ENCODE measurements at regions not wholly inside any gene's neighbourhood (a gene's known extent, or its start where the extent isn't known, plus 50 kb on each side); places are given as distances from the start of the nearest gene placed in this dataset.

- H3K79me2 ChIP-seq (ENCODE audit: control insufficient read depth, insufficient read depth, low read length) = no peaks in the 10 kb centered on the region
- WGBS (ENCODE audit: insufficient coverage, insufficient replicate concordance, low lambda C conversion rate, missing lambda C conversion rate) = 64% methylated on average over 3 of the region's 3 CpGs
- DNase-seq (ENCODE audit: low read depth, low spot score) (no peak), ATAC-seq (no peak), FAIRE-seq (no peak)
- no peaks in the 10 kb centered on the region for H3K9me3 ChIP-seq (replicated peaks; ENCODE audit: control insufficient read depth, insufficient read depth, low read length)
- no peaks in the 10 kb centered on the region for H3K4me1 ChIP-seq (ENCODE audit: control insufficient read depth, insufficient read depth, low read length)
- no peak overlapping the region for H2AFZ ChIP-seq (ENCODE audit: control insufficient read depth, low read depth, low read length)
- H3K27me3 ChIP-seq (replicated peaks in 1 of 2; ENCODE audit: control insufficient read depth in 2 of 2, insufficient read depth in 2 of 2, low read length in 1 of 2) = no peaks in the 10 kb centered on the region
- POLR2A ChIA-PET = no interaction called here
- SMC1A ChIA-PET (ENCODE audit: uncharacterized antibody, unreplicated experiment) = no interaction called here
- H3K4me3 ChIP-seq = no peak overlapping the region
- CTCF ChIA-PET = interaction anchor here (0.6 kb wide), 1 partner anchor 366 kb away, joined by 3 read pairs; no protein-coding TSS in a partner anchor
- no peak overlapping the region for H3K4me2 ChIP-seq (ENCODE audit: control insufficient read depth, insufficient read depth)
- RAD21 ChIA-PET (ENCODE audit: unreplicated experiment) = no interaction called here
- BruUV-seq (replicated peaks) = no TSS peak
- H4K20me1 ChIP-seq (ENCODE audit: control insufficient read depth, insufficient read depth) = no peaks in the 10 kb centered on the region
- no peak overlapping the region for H3K27ac ChIP-seq (ENCODE audit: control insufficient read depth, insufficient read depth)
- H3K36me3 ChIP-seq (ENCODE audit: control insufficient read depth in 2 of 2, insufficient read depth in 2 of 2, low read length in 1 of 2) = no peaks in the 10 kb centered on the region
- no peak overlapping the region for H3K9ac ChIP-seq (ENCODE audit: control insufficient read depth, insufficient read depth, low read length)
- intact Hi-C loops (cut with micrococcal nuclease; ENCODE audit: unreplicated experiment) (no loop called here), in situ Hi-C loops (cut with MboI) (no loop called here)
- TF ChIP-seq CEBPZ (IDR thresholded peaks at IDR 0.05; ENCODE audit: low read depth, low read length) (no peak), NR2C1 (IDR thresholded peaks at IDR 0.05) (no peak), HSF1 (IDR thresholded peaks at IDR 0.05; ENCODE audit: low read depth, low read length) (no peak), NFIC (IDR thresholded peaks at IDR 0.05; ENCODE audit: low read depth, low read length) (no peak), CUX1 (IDR thresholded peaks at IDR 0.05; ENCODE audit: insufficient replicate concordance, low read depth, low read length) (no peak), PML (IDR thresholded peaks at IDR 0.05; ENCODE audit: low read length) (no peak), ZNF24 (IDR thresholded peaks at IDR 0.05) (no peak), SMC3 (IDR thresholded peaks at IDR 0.05; ENCODE audit: borderline replicate concordance, low read length) (no peak), BCL3 (IDR thresholded peaks at IDR 0.05; ENCODE audit: borderline replicate concordance, insufficient read depth, low read depth, low read length, poor library complexity, severe bottlenecking) (no peak), ZZZ3 (IDR thresholded peaks at IDR 0.05; ENCODE audit: control insufficient read depth, insufficient read length, low read depth) (no peak), YBX1 (IDR thresholded peaks at IDR 0.05) (no peak), EZH2 (IDR thresholded peaks at IDR 0.05; ENCODE audit: borderline replicate concordance, control insufficient read depth, low read depth, low read length) (no peak), FOXK2 (IDR thresholded peaks at IDR 0.05) (no peak)
These were observed 651.4 kb downstream of the IQCM start for GRCh38 chr4:149164282-149164681.

Measured in GM12878 (cell line).